Gastrocnemius medialis (tissue), 4 donors: ENCODE measurements at regions not wholly inside any gene's neighbourhood (a gene's known extent, or its start where the extent isn't known, plus 50 kb on each side); places are given as distances from the start of the nearest gene placed in this dataset.

Experiments
- ATAC-seq, 2 donors: fragments of 150-250 bp; one replicate each; pipeline ENCODE4 v1.9.1; 2016
- DNase-seq, 2 donors: peaks; one replicate each; pipeline ENCODE4 v3.0.0-alpha.2; 2019
- H3K27ac ChIP-seq, 4 donors: fragments of 200-600 bp; sonication (generic); 1 replicate in 1 of 4; 2 replicates in 3 of 4; pipeline ENCODE4 v1.5.1; 2016 to 2018; ENCODE audit warnings: mild to moderate bottlenecking in 2 of 4, moderate library complexity in 1 of 4
- H3K27me3 ChIP-seq, 3 donors: fragments of 200-600 bp; sonication (generic) in 2 of 3; 1 replicate in 1 of 3; 2 replicates in 2 of 3; pipeline versions ENCODE4 v1.5.1 to v1.6.0; 2016 to 2019; ENCODE audit warnings: mild to moderate bottlenecking in 1 of 3, moderate library complexity in 1 of 3
- H3K36me3 ChIP-seq, 2 donors: fragments of 200-600 bp; sonication (generic) in 1 of 2; one replicate each; pipeline ENCODE4 v1.5.1; 2017 to 2018
- H3K4me1 ChIP-seq, 2 donors: fragments of 200-600 bp; sonication (generic) in 1 of 2; one replicate each; pipeline ENCODE4 v1.5.1; 2016 to 2017; ENCODE audit warnings: mild to moderate bottlenecking in 2 of 2
- H3K4me3 ChIP-seq, 4 donors: fragments of 200-600 bp; sonication (generic) in 3 of 4; 1 replicate in 1 of 4; 2 replicates in 3 of 4; pipeline ENCODE4 v1.5.1; 2016 to 2019; ENCODE audit warnings: mild to moderate bottlenecking in 2 of 4
- H3K9me3 ChIP-seq, 3 donors: fragments of 200-600 bp; sonication (generic) in 2 of 3; 1 replicate in 1 of 3; 2 replicates in 2 of 3; pipeline ENCODE4 v1.5.1; 2016 to 2019
- CTCF ChIP-seq, 5 experiments: fragments of 450-650 bp in 3 of 5; fragments of 200-600 bp in 2 of 5; sonication (generic) in 2 of 5; IDR thresholded peaks in 4 of 5; conservative IDR thresholded peaks in 1 of 5; 1 replicate in 4 of 5; 2 replicates in 1 of 5; pipeline ENCODE4 v1.5.1; 2016 to 2019; ENCODE audit warnings: antibody characterized with exemption in 5 of 5, mild to moderate bottlenecking in 3 of 5, moderate library complexity in 3 of 5
- POLR2A ChIP-seq, 2 donors: fragments of 450-650 bp; IDR thresholded peaks; one replicate each; pipeline ENCODE4 v1.6.1; 2017; ENCODE audit warnings: antibody characterized with exemption in 2 of 2, mild to moderate bottlenecking in 2 of 2, moderate library complexity in 2 of 2
- in situ Hi-C, 4 donors: fragments of 200-750 bp; cut with MboI; loops; one replicate each; pipeline versions ENCODE4 v1.15.0 to v1.8.0; 2017; ENCODE audit warnings: low sequenced_read_pairs in 4 of 4
- intact Hi-C: fragments of 100-400 bp; cut with DNase I; formaldehyde crosslinking; loops from one replicate; pipeline ENCODE4 v1.15.1; 2023; ENCODE audit warnings: low total_unique reads

GRCh38 chr6:147974376-147974775, 368.3 kb upstream of the SASH1 start:
- Histone ChIP-seq H3K27ac (no peak overlapping the region), H3K4me3 (no peak overlapping the region), H3K27me3 (no peaks in the 10 kb centered on the region), H3K9me3 (no peaks in the 10 kb centered on the region), H3K36me3 (no peaks in the 10 kb centered on the region), H3K4me1 (no peaks in the 10 kb centered on the region)
- ATAC-seq (no peak), DNase-seq (no peak)
- in situ Hi-C loops = no loop called here
- intact Hi-C loops = no loop called here
- TF ChIP-seq CTCF (IDR thresholded peaks at IDR 0.05 in 4 of 5, conservative IDR thresholded peaks at IDR 0.05 in 1 of 5) (no peak), POLR2A (IDR thresholded peaks at IDR 0.05) (no peak)

GRCh38 chr6:147977851-147978465, 364.7 kb upstream of the SASH1 start:
- Histone ChIP-seq H3K27me3 (no peaks in the 10 kb centered on the region), H3K27ac (no peak overlapping the region), H3K9me3 (no peaks in the 10 kb centered on the region), H3K4me3 (no peak overlapping the region), H3K4me1 (no peaks in the 10 kb centered on the region), H3K36me3 (no peaks in the 10 kb centered on the region)
- intact Hi-C loops = no loop called here
- TF ChIP-seq POLR2A (IDR thresholded peaks at IDR 0.05) (no peak), CTCF (IDR thresholded peaks at IDR 0.05 in 4 of 5, conservative IDR thresholded peaks at IDR 0.05 in 1 of 5) (no peak)
- no peak for DNase-seq
- in situ Hi-C loops = no loop called here
- no peak for ATAC-seq

GRCh38 chr6:147979966-147980365, 362.7 kb upstream of the SASH1 start:
- Histone ChIP-seq H3K4me3 (no peak overlapping the region), H3K27ac (no peak overlapping the region), H3K4me1 (no peaks in the 10 kb centered on the region), H3K27me3 (no peaks in the 10 kb centered on the region), H3K36me3 (no peaks in the 10 kb centered on the region), H3K9me3 (no peaks in the 10 kb centered on the region)
- intact Hi-C loops = no loop called here
- DNase-seq (no peak), ATAC-seq (no peak)
- no peak for TF ChIP-seq POLR2A (IDR thresholded peaks at IDR 0.05)
- TF ChIP-seq CTCF (IDR thresholded peaks at IDR 0.05 in 4 of 5, conservative IDR thresholded peaks at IDR 0.05 in 1 of 5) = no peak
- in situ Hi-C loops = no loop called here

GRCh38 chr6:147983581-147984366, 358.9 kb upstream of the SASH1 start:
- in situ Hi-C loops = no loop called here

More at GRCh38 chr6:147983581-147984366, 358.9 kb upstream of the SASH1 start:
- no peak overlapping the region for H3K4me3 ChIP-seq
- no peaks in the 10 kb centered on the region for H3K27me3 ChIP-seq
- H3K9me3 ChIP-seq = no peaks in the 10 kb centered on the region
- no peaks in the 10 kb centered on the region for H3K4me1 ChIP-seq
- no peak overlapping the region for H3K27ac ChIP-seq
- intact Hi-C loops = no loop called here
- DNase-seq = no peak
- H3K36me3 ChIP-seq = no peaks in the 10 kb centered on the region
- no peak for TF ChIP-seq POLR2A (IDR thresholded peaks at IDR 0.05)
- no peak for TF ChIP-seq CTCF (IDR thresholded peaks at IDR 0.05 in 4 of 5, conservative IDR thresholded peaks at IDR 0.05 in 1 of 5)
- ATAC-seq = no peak
